ENCODE measurements at regions not wholly inside any gene's neighbourhood (a gene's known extent, or its start where the extent isn't known, plus 50 kb on each side); places are given as distances from the start of the nearest gene placed in this dataset.

GRCh38 chr13:40386586-40386985, 279.9 kb downstream of the FOXO1 start:
- Histone ChIP-seq H3K27me3 (ENCODE audit: control insufficient read depth in 5 of 5, insufficient read depth in 4 of 5, low read length in 5 of 5) (no peaks in the 10 kb centered on the region), H3K27ac (ENCODE audit: low read depth, low read length) (no peak overlapping the region), H3K4me3 (ENCODE audit: low read depth in 1 of 5, low read length in 5 of 5) (no peak overlapping the region), H3K4me1 (ENCODE audit: control insufficient read depth in 5 of 5, insufficient read depth in 5 of 5, low read length in 5 of 5) (peaks cover 3 to 25% (median 20%) of the 10 kb centered on the region in 5 donors), H3K36me3 (ENCODE audit: control insufficient read depth in 5 of 5, insufficient read depth in 5 of 5, low read length in 5 of 5) (no peaks in the 10 kb centered on the region), H3K9ac (ENCODE audit: low read length in 5 of 5) (no peak overlapping the region), H3K9me3 (ENCODE audit: control insufficient read depth in 5 of 5, low read length in 5 of 5) (no peaks in the 10 kb centered on the region)

- Histone ChIP-seq H3K4me3 (ENCODE audit: low read depth in 1 of 5, low read length in 5 of 5) (no peak overlapping the region), H3K27me3 (ENCODE audit: control insufficient read depth in 5 of 5, insufficient read depth in 4 of 5, low read length in 5 of 5) (no peaks in the 10 kb centered on the region), H3K4me1 (ENCODE audit: control insufficient read depth in 5 of 5, insufficient read depth in 5 of 5, low read length in 5 of 5) (peaks cover 3 to 13% (median 9%) of the 10 kb centered on the region in 5 donors), H3K9ac (ENCODE audit: low read length in 5 of 5) (no peak overlapping the region), H3K27ac (ENCODE audit: low read depth, low read length) (no peak overlapping the region), H3K9me3 (ENCODE audit: control insufficient read depth in 5 of 5, low read length in 5 of 5) (no peaks in the 10 kb centered on the region), H3K36me3 (ENCODE audit: control insufficient read depth in 5 of 5, insufficient read depth in 5 of 5, low read length in 5 of 5) (no peaks in the 10 kb centered on the region)
Measured at GRCh38 chr13:40387775-40388174, 278.7 kb downstream of the FOXO1 start.

GRCh38 chr13:40388617-40389016, 277.8 kb downstream of the FOXO1 start:
- Histone ChIP-seq H3K4me1 (ENCODE audit: control insufficient read depth in 5 of 5, insufficient read depth in 5 of 5, low read length in 5 of 5) (peaks cover 0 to 7% (median under 1%) of the 10 kb centered on the region in 5 donors), H3K27me3 (ENCODE audit: control insufficient read depth in 5 of 5, insufficient read depth in 4 of 5, low read length in 5 of 5) (no peaks in the 10 kb centered on the region), H3K9me3 (ENCODE audit: control insufficient read depth in 5 of 5, low read length in 5 of 5) (no peaks in the 10 kb centered on the region), H3K36me3 (ENCODE audit: control insufficient read depth in 5 of 5, insufficient read depth in 5 of 5, low read length in 5 of 5) (no peaks in the 10 kb centered on the region), H3K4me3 (ENCODE audit: low read depth in 1 of 5, low read length in 5 of 5) (no peak overlapping the region), H3K27ac (ENCODE audit: low read depth, low read length) (no peak overlapping the region), H3K9ac (ENCODE audit: low read length in 5 of 5) (no peak overlapping the region)

GRCh38 chr13:40389081-40389641, 277.3 kb downstream of the FOXO1 start:
- H3K27me3 ChIP-seq (ENCODE audit: control insufficient read depth in 5 of 5, insufficient read depth in 4 of 5, low read length in 5 of 5), result no peaks in the 10 kb centered on the region
- no peaks in the 10 kb centered on the region for H3K36me3 ChIP-seq (ENCODE audit: control insufficient read depth in 5 of 5, insufficient read depth in 5 of 5, low read length in 5 of 5)
- no peaks in the 10 kb centered on the region for H3K9me3 ChIP-seq (ENCODE audit: control insufficient read depth in 5 of 5, low read length in 5 of 5)
- H3K4me3 ChIP-seq (ENCODE audit: low read depth in 1 of 5, low read length in 5 of 5), result no peak overlapping the region
- no peak overlapping the region for H3K27ac ChIP-seq (ENCODE audit: low read depth, low read length)
- peaks cover 0 to 7% (median 0%) of the 10 kb centered on the region in 5 donors for H3K4me1 ChIP-seq (ENCODE audit: control insufficient read depth in 5 of 5, insufficient read depth in 5 of 5, low read length in 5 of 5)
- no peak overlapping the region for H3K9ac ChIP-seq (ENCODE audit: low read length in 5 of 5)

- H3K9me3 ChIP-seq (ENCODE audit: control insufficient read depth in 5 of 5, low read length in 5 of 5), result no peaks in the 10 kb centered on the region
- no peak overlapping the region for H3K9ac ChIP-seq (ENCODE audit: low read length in 5 of 5)
- no peak overlapping the region for H3K27ac ChIP-seq (ENCODE audit: low read depth, low read length)
- no peak overlapping the region for H3K4me3 ChIP-seq (ENCODE audit: low read depth in 1 of 5, low read length in 5 of 5)
- peaks cover 0 to 7% (median 0%) of the 10 kb centered on the region in 5 donors for H3K4me1 ChIP-seq (ENCODE audit: control insufficient read depth in 5 of 5, insufficient read depth in 5 of 5, low read length in 5 of 5)
- no peaks in the 10 kb centered on the region for H3K27me3 ChIP-seq (ENCODE audit: control insufficient read depth in 5 of 5, insufficient read depth in 4 of 5, low read length in 5 of 5)
- H3K36me3 ChIP-seq (ENCODE audit: control insufficient read depth in 5 of 5, insufficient read depth in 5 of 5, low read length in 5 of 5), result no peaks in the 10 kb centered on the region
Measured at GRCh38 chr13:40390401-40390916, 276.0 kb downstream of the FOXO1 start.

GRCh38 chr13:40391788-40392187, 274.7 kb downstream of the FOXO1 start:
- no peak overlapping the region for H3K9ac ChIP-seq (ENCODE audit: low read length in 5 of 5)

GRCh38 chr13:40394304-40394985, 272.0 kb downstream of the FOXO1 start:
- Histone ChIP-seq H3K36me3 (ENCODE audit: control insufficient read depth in 5 of 5, insufficient read depth in 5 of 5, low read length in 5 of 5) (no peaks in the 10 kb centered on the region), H3K4me1 (ENCODE audit: control insufficient read depth in 5 of 5, insufficient read depth in 5 of 5, low read length in 5 of 5) (peaks cover 0 to 13% (median 0%) of the 10 kb centered on the region in 5 donors), H3K27ac (ENCODE audit: low read depth, low read length) (no peak overlapping the region), H3K9me3 (ENCODE audit: control insufficient read depth in 5 of 5, low read length in 5 of 5) (no peaks in the 10 kb centered on the region), H3K27me3 (ENCODE audit: control insufficient read depth in 5 of 5, insufficient read depth in 4 of 5, low read length in 5 of 5) (no peaks in the 10 kb centered on the region), H3K9ac (ENCODE audit: low read length in 5 of 5) (no peak overlapping the region), H3K4me3 (ENCODE audit: low read depth in 1 of 5, low read length in 5 of 5) (no peak overlapping the region)

More at GRCh38 chr13:40391788-40392187, 274.7 kb downstream of the FOXO1 start:
- Histone ChIP-seq H3K27me3 (ENCODE audit: control insufficient read depth in 5 of 5, insufficient read depth in 4 of 5, low read length in 5 of 5) (no peaks in the 10 kb centered on the region), H3K4me3 (ENCODE audit: low read depth in 1 of 5, low read length in 5 of 5) (no peak overlapping the region), H3K9me3 (ENCODE audit: control insufficient read depth in 5 of 5, low read length in 5 of 5) (no peaks in the 10 kb centered on the region), H3K36me3 (ENCODE audit: control insufficient read depth in 5 of 5, insufficient read depth in 5 of 5, low read length in 5 of 5) (no peaks in the 10 kb centered on the region), H3K27ac (ENCODE audit: low read depth, low read length) (no peak overlapping the region), H3K4me1 (ENCODE audit: control insufficient read depth in 5 of 5, insufficient read depth in 5 of 5, low read length in 5 of 5) (peaks cover 0 to 7% (median 0%) of the 10 kb centered on the region in 5 donors)

- H3K27ac ChIP-seq (ENCODE audit: low read depth, low read length), result no peak overlapping the region
- peaks cover 11 to 34% (median 18%) of the 10 kb centered on the region in 5 donors for H3K4me1 ChIP-seq (ENCODE audit: control insufficient read depth in 5 of 5, insufficient read depth in 5 of 5, low read length in 5 of 5)
- H3K27me3 ChIP-seq (ENCODE audit: control insufficient read depth in 5 of 5, insufficient read depth in 4 of 5, low read length in 5 of 5), result no peaks in the 10 kb centered on the region
- no peaks in the 10 kb centered on the region for H3K36me3 ChIP-seq (ENCODE audit: control insufficient read depth in 5 of 5, insufficient read depth in 5 of 5, low read length in 5 of 5)
- H3K9ac ChIP-seq (ENCODE audit: low read length in 5 of 5), result no peak overlapping the region
- no peaks in the 10 kb centered on the region for H3K9me3 ChIP-seq (ENCODE audit: control insufficient read depth in 5 of 5, low read length in 5 of 5)
- H3K4me3 ChIP-seq (ENCODE audit: low read depth in 1 of 5, low read length in 5 of 5), result no peak overlapping the region
Measured at GRCh38 chr13:40398065-40398464, 268.4 kb downstream of the FOXO1 start.

GRCh38 chr13:40399756-40400155, 266.7 kb downstream of the FOXO1 start:
- Histone ChIP-seq H3K27ac (ENCODE audit: low read depth, low read length) (peak overlapping the region; percentile 71), H3K4me1 (ENCODE audit: control insufficient read depth in 5 of 5, insufficient read depth in 5 of 5, low read length in 5 of 5) (peaks cover 15 to 42% (median 30%) of the 10 kb centered on the region in 5 donors)

More at GRCh38 chr13:40399756-40400155, 266.7 kb downstream of the FOXO1 start:
- Histone ChIP-seq H3K9ac (ENCODE audit: low read length in 5 of 5) (no peak overlapping the region), H3K27me3 (ENCODE audit: control insufficient read depth in 5 of 5, insufficient read depth in 4 of 5, low read length in 5 of 5) (no peaks in the 10 kb centered on the region), H3K9me3 (ENCODE audit: control insufficient read depth in 5 of 5, low read length in 5 of 5) (no peaks in the 10 kb centered on the region), H3K36me3 (ENCODE audit: control insufficient read depth in 5 of 5, insufficient read depth in 5 of 5, low read length in 5 of 5) (no peaks in the 10 kb centered on the region), H3K4me3 (ENCODE audit: low read depth in 1 of 5, low read length in 5 of 5) (no peak overlapping the region)

Data from subcutaneous abdominal adipose tissue (tissue), 5 donors.